Left renal cortex interstitium (tissue), 4 donors: ENCODE measurements at regions not wholly inside any gene's neighbourhood (a gene's known extent, or its start where the extent isn't known, plus 50 kb on each side); places are given as distances from the start of the nearest gene placed in this dataset.

Experiments used
- DNase-seq, 4 donors: peaks; one replicate each; pipeline ENCODE4 v3.0.0-alpha.2; 2013; ENCODE audit warnings: low read depth in 4 of 4, low spot score in 2 of 4, missing footprints in 1 of 4

- no peak for DNase-seq
Measured at GRCh38 chr6:121020656-121021055, 313.6 kb downstream of the TBC1D32 start.

- DNase-seq: no peak
Measured at GRCh38 chr6:121008553-121008952, 325.7 kb downstream of the TBC1D32 start.

DNA sequence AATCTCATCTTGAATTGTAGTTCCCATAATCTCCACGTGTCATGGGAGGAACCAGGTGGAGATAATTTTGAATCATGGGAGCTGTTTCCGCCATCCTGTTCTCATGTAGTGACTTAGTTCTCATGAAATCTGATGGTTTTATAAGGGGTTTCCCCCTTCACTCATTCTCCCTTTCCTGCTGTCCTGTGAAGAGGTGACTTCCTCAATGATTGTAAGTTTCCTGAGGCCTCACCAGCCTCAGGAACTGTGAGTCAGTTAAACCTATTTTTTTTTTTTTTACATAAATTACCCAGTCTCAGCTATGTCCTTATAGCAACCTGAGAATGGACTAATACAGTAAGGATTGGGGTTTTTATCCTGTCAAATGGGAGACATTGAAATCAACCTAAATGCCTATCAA is 328.3 kb downstream of the TBC1D32 start:
- DNase-seq: no peak

- no peak for DNase-seq
Measured at GRCh38 chr6:121000381-121000780, 333.9 kb downstream of the TBC1D32 start.

DNA sequence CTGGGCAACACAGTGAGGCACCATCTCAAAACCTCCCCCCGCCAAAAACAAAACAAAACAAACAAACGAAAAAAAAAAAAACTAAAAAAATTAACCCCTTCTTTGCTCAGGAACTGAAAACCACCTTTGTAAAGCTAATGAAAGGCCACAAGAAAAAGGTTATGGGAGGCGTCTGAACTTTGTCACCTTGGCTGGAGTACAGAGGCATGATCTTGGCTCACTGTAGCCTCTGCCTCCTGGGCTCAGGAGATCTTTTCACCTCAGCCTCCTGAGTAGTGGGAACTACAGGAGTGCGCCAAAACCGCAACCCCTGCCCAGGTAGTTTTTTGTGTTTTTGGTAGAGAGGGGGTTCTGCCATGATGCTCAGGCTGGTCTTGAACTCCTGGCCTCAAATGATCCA is 337.9 kb downstream of the TBC1D32 start:
- no peak for DNase-seq

GRCh38 chr6:120994573-120994967 is 339.7 kb downstream of the TBC1D32 start:
- DNase-seq: no peak

DNA sequence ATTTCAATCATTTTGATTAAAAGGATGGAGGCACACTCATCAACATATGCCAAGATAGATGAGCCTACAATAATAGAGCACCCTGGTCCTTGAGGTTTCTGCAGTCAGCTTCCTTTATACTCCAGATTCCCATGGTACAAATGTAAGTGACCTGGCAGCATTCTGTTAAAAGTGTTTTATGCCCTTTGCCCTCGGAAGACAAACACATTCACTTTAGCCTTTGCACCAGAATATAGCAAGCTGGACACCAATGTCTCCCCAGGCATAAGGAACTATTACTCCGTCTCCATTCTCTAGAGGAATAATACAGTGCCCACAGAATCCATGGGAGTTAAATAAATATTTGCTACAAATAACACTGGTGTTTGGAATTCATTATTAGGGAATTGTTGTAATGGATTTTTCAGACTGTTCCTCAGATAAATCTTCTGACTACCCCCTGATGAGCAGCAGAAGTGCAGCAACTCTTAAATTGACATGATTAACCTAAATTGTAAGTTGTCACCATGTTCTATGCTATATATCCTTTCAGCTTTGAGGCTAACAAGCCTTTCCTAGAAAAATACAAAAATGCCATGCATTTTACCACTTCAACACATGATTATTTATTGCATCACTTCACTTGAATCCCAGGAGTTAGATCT is 340.2 kb downstream of the TBC1D32 start:
- no peak for DNase-seq

DNA sequence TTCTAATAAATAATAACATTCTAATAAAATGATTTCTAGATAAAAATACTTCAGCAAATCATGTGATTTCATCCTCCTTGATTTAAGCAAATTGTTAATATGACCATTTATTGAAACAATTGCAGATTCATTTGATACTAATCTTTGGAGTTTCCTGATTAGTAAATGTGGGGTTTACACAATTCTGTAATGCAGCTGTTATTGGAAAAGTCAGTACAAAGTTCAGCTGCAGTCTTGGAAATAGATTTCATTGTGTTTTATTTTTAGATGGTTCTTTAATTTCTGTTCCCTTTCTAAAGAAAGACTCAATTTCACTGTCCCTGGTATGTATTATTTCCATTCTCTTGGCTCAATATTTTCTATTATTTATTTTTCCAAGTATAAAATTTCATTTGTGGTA is 342.0 kb downstream of the TBC1D32 start:
- DNase-seq: no peak

DNA sequence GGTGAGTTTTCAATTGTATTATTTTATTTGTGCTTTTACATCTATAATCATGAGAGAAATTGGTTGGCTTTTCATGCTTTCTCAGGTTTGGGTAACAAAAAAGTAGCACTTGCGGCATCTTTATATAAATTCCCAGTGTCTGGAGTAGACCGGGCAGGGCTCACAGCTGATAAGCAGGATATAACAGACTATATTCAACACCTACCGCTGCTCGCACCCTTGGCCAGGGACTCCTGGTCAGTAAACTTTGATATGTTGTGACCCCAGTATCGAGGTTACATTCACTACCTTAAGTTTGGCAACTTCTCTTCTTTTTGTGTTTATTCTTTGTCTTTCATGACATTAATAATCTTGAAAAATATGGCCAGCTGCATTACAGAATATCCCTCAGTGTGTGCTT is 343.4 kb downstream of the TBC1D32 start:
- DNase-seq: no peak

- DNase-seq: no peak
Measured at GRCh38 chr6:120981835-120982234, 352.4 kb downstream of the TBC1D32 start.

DNA sequence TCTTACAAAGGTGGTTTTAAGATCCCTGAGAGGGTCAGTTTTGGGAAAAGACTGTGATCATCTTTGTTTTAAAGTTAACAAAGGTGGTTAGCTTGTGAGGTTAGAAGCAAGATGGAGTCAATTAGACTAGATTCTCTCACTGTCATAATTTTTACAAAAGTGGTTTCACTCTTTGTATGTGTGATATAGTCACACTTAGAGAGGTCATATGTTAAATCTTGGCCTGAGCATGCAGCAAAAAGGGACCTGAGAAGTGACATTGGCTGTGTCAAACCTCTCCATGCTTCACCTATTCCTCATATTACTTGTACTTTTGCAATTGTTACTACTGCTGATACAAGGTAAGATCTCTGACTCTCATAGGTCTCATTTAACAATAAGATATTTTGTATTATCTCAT is 368.0 kb downstream of the TBC1D32 start:
- no peak for DNase-seq

DNA sequence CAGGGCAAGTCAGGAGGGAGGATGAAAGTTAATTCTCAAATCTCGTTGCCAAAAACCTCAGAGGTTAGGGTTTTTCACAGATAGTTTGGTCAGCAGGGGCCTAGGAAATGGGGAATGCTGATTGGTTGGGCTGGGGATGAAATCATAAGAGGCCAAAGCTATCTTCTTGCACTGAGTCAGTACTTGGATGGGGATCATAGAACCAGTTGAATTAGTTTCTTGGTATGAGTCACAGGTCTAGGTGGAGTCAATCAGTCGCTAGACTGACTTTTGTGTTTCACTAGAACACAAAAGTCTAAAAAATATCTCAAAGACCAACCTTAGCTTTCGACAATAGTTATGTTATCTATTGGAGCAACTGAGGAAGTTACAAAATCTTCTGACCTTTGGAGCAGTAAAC is 368.5 kb downstream of the TBC1D32 start:
- no peak for DNase-seq

DNA sequence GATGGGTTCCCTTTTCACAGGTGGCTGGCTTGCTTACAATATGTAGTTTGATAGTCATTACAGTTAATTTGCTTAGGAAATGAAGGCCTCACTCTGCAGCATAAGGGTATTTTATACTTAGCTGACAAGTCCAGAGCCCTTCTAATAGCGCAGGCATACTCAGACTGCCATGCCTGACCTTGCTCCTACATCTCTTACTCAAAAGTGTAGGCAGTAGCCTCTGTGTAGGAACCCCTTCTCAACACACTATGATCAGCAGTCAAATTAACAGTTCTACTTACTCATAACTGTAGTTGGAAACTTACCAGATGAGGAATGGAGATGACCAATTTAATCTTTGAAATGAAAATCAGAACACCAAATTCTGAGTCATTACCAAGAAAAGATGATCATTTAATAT is 373.5 kb downstream of the TBC1D32 start:
- DNase-seq: no peak

- DNase-seq: no peak
Measured at GRCh38 chr6:120954111-120954510, 380.2 kb downstream of the TBC1D32 start.

- DNase-seq: no peak
Measured at GRCh38 chr6:120951258-120951657, 383.0 kb downstream of the TBC1D32 start.

DNA sequence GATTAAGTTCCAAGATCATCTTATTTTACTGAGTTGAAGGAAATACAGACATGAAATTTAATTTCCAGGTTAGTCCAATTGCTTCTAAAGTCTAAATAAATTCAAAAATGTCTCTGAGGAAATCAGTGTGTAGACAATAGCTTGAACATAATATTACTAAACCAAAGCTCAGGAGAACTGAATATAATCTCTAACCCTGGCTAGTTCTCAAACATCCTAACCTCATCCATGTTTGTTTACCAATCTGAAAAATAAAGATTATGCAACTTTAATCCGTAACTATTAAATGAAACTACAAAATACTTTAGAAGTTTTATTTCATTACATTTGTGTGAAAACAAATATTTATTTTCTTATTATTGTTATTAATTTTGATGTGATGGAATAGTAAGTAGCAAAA is 387.2 kb downstream of the TBC1D32 start:
- DNase-seq: no peak

GRCh38 chr6:120945905-120946594 is 388.2 kb downstream of the TBC1D32 start:
- no peak for DNase-seq

DNA sequence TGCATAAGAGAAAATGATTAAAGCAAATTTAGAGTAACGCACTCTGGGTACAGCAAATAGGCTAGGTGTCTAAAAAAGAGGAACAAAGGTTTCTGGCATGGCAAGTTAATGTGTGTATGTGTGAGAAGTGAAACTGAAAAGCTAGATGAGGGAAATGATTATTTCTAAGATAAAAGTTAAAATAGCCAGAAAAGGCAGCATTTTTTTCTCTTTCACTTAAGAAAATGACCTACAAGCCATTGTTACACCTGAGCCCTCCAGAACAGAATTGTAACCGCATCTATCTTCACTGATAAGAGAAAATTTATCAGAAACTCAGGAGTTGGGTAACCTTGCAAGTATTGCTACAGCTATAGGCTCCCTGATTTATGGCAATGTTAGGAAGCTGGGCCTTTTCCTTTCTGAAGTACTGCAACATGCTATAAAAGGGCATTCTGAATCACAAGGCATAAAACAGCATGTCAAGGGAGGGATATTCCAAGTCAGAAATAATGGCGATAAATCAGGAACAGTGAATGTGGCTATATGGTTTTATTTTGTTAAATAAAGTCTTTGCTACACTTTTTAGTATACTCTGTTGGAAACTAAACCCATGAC is 395.3 kb downstream of the TBC1D32 start:
- no peak for DNase-seq

DNA sequence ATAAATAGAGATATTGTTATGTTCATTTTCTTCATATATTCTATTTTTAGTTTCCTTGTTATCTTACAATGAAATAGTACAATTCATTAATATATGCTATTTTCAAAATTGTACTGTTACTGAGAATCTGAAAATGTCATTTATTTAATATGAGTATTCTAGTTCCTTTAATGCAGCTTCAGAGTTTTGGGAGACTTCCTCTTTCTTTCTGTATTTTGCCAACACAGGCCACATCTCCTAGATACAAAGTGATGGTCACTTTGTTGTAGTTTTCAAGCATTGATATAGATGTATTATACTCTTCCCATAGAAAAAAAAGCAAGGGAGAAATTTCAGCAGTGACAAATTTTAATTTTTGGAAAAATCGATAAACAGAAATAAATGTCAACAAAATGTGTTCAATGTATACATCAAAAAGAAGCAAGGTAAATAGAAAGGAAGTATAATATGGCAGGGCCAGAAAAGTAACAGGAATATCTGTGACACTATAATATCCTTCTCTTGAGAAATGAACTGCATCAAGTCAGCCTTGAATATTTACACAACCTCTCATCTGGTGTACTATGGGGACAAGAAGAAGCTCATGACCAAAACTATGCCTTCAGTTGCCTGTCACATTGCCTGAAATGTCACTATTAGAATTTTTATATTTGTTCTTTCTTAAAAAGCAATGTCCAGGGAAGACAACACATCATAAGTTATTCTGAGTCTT is 396.0 kb downstream of the TBC1D32 start:
- DNase-seq: no peak

GRCh38 chr6:120935908-120936307 is 398.4 kb downstream of the TBC1D32 start:
- no peak for DNase-seq

DNA sequence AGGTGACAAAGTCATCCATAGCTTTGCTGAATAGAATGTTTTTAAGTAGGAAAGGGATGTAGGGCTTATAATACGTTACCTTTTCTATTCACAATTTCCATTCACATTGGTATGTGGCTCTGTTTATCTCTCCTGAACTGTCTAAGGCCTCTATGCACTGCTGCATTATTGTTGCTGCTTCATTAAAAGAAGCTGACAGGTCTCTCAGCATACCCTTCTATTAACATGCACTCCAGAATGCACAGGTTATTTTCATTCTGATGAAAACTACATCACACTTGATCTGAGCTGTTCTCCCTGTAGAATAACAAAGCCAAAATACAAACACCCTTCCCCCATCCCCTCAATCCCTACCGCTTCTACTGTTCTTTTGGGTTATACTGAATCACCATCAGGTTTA is 399.3 kb downstream of the TBC1D32 start:
- DNase-seq: no peak
